ENCODE measurements at regions not wholly inside any gene's neighbourhood (a gene's known extent, or its start where the extent isn't known, plus 50 kb on each side); places are given as distances from the start of the nearest gene placed in this dataset.
"Not testable (repeated sequence)": the region's sequence is repeated elsewhere in the genome, so short reads cannot be mapped to it uniquely, and the experiment has no call there.

DNA sequence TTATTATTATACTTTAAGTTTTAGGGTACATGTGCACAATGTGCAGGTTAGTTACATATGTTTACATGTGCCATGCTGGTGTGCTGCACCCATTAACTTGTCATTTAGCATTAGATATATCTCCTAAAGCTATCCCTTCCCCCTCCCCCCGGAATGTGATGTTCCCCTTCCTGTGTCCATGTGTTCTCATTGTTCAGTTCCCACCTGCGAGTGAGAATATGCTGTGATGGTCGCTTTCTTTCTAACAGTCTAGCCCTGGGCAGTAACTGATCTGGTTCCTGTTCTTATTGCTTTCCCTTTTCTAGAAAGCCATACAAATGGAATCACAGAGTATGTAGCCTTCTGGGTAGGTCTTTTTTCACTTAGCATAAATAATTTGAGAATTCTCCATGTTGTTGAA is 311.1 kb upstream of the CNTNAP2 start:
- not testable (repeated sequence) for DNase-seq (ENCODE audit: low read depth in 4 of 4, low spot score in 1 of 4)

DNA sequence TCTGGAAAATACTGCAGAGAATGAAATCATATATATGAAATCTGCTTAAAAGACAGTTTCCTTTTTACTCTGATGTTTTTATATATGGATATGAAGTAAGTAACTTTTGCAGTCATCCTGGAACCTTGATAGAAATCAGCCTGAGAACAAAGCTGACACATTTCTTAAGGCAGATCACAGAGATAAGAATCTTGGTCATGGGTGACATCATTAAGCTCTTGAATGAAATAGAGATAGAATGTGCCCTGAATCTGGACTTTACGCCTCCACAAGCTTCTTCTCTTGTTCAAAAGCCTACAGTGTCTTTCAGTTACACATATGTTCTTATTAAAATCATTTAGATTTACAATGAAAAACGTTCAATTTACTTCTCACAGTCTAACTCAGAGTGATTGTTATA is 319.1 kb upstream of the CNTNAP2 start:
- no peak for DNase-seq (ENCODE audit: low read depth in 4 of 4, low spot score in 1 of 4)

DNA sequence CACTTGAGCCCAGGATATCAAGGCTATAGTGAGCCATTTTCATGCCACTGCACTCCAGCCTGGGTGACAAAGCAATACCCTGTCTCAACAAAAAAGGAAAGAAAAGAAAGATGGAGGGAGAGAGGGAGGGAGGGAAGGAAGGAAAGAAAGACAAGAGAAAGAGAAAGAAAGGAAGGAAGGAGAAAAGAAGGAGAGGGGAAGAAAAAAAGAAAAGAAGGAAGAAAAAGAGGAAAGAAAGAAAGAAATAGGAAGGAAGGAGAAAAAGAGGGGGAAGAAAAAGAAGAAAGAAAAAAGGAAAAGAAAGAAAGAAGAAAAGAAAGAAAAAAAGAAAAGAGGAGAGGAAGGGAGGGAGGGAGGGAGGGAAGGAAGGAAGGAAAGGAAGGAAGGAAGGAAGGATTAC is 321.5 kb upstream of the CNTNAP2 start:
- no peak for DNase-seq (ENCODE audit: low read depth in 4 of 4, low spot score in 1 of 4)

DNA sequence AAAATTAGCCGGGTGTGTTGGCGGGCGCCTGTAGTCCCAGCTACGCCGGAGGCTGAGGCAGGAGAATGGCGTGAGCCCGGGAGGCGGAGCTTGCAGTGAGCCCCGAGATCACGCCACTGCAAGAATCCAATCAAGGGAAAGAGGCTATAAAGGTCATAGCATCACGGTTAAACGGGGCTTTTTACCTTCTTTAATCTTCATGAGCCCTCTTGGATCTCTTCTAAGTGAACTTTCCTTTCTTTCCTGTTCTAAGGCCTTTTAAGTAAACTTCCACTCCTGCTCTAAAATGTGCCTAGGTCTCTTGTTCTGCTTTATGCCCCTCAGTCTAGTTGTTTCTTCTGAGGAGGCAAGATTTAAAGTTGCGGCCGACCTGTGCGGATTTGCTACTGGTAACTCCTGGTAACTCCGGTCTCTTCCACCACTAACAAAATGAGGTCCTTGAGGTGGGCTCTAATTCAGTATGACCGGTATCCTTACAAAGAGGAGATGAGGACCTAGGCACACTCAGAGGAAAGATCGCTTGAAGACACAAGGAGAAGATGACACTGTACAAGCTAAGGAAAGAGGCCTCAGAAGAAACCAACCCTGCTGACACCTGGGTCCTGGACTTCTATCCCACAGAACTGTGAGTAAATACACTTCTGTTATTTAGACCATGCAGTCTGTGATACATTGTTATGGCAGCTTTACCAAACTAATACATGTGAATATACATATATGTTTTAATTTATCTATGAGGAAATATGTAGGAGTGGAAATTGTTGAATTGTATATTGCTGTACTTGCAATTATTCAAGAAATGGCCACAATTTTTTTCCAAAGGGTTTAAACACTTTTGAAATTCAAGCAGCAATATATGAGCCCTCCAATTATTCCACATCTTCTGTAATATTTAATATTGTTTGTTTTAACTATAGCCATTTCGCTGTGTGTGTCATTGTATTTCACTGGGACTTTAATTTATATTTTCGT is 331.5 kb upstream of the CNTNAP2 start:
- DNase-seq (ENCODE audit: low read depth in 4 of 4, low spot score in 1 of 4): no peak

DNA sequence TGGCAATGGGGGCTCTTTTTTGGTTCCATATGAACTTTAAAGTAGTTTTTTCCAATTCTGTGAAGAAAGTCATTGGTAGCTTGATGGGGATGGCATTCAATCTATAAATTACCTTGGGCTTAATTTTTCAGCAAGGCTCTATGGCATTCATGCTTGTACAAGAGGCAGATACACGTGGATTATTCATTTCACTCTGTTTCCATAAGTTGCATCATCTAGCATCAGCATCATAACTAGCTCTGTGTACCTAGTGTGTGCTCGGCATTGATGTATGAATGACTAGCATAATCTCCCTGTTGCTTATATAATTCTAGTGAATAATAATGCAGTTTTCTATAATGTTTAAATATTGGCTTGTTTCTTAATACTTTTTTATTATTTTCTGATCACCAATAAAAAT is 335.2 kb upstream of the CNTNAP2 start:
- DNase-seq (ENCODE audit: low read depth in 4 of 4, low spot score in 1 of 4): not testable (repeated sequence)

DNA sequence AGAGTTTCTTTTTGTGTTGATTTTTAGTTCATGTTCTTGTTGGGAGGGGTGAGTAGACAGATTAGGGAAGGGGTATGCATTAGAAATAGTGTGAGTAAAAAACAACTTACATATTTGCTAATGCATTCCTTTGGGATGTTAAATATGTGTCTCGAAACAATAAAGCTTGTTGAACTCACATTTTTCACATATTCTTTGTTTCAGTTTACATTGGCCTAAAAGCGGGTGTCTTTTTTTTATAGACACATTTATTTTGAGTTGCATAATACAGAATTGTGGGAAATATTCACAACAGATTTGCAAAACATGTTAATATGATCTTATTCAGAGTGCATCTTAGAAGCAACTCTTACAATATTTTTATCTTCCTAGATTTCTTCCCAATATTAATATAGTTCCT is 337.5 kb upstream of the CNTNAP2 start:
- no peak for DNase-seq (ENCODE audit: low read depth in 4 of 4, low spot score in 1 of 4)

DNA sequence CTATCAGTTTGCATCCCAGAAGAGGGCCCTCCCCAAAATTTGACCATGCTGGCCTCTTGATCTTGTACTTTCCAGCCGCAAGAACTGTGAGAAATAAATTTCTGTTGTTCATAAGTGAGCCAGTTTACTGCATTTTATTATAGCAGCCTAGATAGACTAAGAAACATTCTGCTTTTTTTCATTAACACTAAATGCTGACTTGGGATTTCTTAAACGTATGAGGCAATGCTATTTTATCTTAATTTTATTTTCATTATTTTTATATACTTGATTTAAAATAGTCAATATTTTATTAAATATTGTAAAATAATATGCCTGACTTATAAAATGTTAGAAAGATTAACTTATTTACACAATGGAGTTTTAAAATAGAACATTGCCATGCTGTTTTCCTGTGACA is 341.8 kb upstream of the CNTNAP2 start:
- no peak for DNase-seq (ENCODE audit: low read depth in 4 of 4, low spot score in 1 of 4)

DNA sequence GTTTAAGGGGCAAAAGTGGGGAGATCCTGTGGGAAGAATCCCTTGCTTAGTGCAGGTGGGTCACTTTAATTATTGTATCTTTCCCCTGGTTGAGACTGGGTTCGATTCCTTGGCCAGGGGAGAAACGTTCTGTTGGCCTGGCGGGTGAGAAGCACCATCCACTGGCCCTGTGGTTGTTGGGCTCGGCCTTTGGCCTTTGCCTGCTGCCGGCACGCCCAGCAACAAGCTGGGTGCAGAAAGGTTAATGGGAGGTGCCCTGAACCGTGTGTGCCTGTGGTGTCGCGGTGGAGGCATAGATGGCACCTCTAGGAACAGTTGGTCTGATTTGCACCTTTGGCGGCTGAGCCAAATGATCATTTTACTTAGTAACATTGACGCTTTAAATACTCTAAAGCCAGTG is 363.6 kb upstream of the CNTNAP2 start:
- DNase-seq (ENCODE audit: low read depth in 4 of 4, low spot score in 1 of 4): no peak

DNA sequence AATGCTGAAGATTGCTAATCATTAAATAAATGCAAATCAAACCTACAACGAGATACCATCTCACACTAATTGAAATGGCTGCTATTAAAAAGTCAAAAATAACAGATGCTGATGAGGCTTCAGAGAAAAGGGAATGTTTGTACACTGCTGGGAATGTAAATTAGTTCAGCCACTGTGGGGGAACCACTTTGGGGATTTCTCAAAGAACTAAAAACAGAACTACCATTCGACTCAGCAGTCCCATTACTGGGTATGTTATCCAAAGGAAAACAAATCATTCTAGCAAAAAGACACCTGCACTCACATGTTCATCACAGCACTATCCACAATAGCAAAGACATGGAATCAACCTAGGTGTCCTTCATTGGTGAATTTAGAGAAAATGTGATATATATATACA is 379.0 kb upstream of the CNTNAP2 start:
- no peak for DNase-seq (ENCODE audit: low read depth in 4 of 4, low spot score in 1 of 4)

DNA sequence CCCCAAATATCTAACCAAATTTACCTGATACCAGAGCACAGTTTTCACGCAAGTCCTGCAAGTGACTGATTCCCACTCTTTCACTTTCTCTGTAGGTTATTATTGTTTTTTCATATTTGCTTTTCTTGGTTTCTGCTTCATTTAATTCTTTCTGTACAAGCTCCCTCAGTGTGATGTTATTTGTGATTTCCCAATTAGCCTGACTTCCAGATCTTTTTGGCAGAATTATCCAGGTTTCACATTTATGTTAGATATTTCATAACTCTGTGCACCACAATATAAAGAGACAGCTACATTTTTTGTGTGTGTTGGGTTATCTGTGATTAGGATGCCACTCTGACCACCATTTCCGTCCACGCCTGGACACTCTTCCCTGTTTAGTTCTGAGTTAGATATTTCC is 381.5 kb upstream of the CNTNAP2 start:
- DNase-seq (ENCODE audit: low read depth in 4 of 4, low spot score in 1 of 4): no peak

DNA sequence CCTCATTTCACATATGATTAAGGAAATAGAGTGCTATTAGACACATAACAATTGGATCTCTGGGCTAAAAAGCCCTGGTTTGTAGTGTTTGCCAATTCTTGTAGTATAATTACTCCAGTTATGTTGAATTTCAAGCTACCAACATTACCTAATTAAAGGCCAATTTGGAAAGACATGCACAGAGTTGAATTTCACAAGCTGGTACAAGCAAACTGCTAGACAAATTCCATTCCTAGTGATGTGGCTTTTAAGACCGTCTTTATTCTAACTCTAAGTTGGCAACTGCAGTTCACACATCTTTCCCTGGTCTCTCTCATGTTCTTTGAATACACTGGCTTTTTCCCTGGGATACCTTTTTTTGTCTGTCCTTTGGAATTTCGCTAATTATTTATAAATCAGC is 384.1 kb upstream of the CNTNAP2 start:
- DNase-seq (ENCODE audit: low read depth in 4 of 4, low spot score in 1 of 4): no peak

DNA sequence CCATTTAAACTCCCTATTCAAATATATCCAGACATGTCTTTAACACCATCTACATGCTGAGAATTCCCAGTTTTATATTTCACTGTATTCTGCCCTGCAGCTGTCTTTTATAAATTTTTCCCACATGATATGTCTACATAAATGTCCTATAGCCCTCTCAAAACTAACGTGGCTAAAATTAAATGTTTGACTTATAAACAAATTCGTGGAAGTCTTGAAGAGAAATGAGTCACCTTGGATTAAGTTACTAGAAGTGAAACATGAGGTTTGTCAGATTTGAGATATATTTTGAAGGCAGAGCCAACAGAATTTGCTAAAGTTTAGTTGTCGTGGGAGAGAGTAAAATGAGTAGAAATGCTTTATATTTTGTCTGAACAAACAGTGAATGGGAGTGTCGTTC is 386.9 kb upstream of the CNTNAP2 start:
- DNase-seq (ENCODE audit: low read depth in 4 of 4, low spot score in 1 of 4): no peak

DNA sequence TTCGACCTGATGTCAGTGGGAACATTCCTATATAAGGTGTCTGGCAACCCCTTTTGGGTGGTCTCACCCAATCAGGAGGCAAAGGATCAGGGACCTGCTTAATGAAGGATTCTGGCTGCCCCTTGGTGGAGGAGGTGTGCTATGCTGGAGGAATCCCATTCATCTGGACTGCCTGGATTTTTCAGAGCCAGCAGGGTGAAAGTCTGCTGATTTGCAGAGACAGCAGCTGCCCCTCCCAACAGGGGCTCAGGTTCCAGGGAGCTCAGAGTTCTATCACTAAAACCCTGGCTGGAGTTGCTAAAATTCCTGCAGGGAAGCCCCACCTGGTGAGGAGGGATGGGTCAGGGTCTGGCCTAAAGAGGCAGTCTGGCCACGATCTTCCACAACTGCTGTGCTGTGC is 398.5 kb upstream of the CNTNAP2 start:
- no peak for DNase-seq (ENCODE audit: low read depth in 4 of 4, low spot score in 1 of 4)

DNA sequence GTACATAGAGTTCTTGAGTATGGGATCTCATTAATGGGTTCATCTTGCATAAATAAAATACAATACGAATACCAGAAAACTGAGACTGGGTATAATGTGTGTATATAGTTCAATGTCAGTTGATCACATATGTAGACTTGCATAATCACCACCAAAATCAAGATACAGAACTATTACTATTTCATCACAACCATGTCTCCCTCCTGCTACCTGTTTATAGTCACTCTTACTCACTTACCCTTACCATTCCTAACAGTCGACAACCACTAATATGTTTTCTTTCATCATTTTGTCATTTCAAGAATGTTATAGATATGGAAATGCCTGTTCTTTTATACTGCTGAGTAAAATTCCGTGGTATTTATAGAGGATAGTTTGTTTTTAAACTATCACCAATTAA is 416.1 kb upstream of the CNTNAP2 start:
- DNase-seq (ENCODE audit: low read depth in 4 of 4, low spot score in 1 of 4): no peak

DNA sequence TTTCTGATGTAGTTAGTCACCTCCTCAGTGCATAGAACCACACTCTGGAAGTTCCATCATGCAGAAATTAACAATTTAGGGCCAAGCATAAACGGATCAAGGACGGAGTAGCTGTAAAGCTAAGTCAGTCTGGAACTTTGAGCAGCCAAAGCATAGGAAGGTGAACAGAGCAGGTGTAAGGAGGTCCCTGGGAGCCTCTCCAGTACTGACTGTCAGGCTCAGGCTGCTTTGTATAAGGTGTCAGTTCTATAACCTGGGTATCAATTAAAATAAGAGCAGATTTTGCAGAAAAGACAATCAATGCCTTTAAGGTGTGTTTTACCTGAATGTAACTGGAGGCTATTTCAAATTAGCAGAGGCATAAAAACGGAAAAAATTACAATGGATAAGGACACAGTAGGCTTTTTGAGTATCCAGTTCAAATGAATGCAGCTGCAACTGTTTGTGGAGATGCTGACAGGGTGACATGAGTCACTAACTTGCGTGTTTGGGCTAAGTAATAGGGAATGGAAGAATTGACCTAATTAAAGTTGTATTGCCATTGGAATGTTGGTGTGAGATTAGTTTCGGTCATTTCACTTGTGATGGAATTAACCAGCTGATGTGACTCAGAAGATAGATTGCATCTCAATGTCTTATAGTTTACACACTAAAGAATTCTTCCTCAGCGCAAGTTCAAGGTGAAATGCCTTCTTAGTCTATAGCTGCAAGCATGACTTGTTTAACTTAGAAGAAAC is 417.9 kb upstream of the CNTNAP2 start:
- no peak for DNase-seq (ENCODE audit: low read depth in 4 of 4, low spot score in 1 of 4)

DNA sequence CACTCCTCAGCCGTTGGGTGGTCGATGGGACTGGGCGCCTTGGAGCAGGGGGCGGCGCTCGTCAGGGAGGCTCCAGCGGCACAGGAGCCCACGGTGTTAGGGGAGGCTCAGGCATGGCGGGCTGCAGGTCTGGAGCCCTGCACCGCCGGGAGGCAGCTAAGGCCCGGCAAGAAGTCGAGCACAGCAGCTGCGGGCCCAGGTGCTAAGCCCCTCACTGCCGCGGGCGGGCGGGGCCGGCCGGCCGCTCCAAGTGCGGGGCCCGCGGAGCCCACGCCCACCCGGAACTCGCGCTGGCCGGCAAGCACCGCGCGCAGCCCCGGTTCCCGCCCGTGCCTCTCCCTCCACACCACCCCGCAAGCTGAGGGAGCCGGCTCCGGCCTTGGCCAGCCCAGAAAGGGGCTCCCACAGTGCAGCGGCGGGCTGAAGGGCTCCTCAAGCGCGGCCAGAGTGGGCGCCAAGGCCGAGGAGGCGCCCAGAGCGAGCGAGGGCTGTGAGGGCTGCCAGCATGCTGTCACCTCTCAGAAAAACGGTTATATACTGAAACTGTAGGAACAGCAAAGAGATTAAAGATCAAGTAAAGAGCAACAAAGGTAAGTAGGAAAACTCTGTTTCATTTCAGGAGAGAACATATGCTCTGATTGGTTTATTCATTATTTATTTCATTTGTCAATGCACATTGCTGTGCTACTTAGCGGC is 419.0 kb upstream of the CNTNAP2 start:
- not testable (repeated sequence) for DNase-seq (ENCODE audit: low read depth in 4 of 4, low spot score in 1 of 4)

DNA sequence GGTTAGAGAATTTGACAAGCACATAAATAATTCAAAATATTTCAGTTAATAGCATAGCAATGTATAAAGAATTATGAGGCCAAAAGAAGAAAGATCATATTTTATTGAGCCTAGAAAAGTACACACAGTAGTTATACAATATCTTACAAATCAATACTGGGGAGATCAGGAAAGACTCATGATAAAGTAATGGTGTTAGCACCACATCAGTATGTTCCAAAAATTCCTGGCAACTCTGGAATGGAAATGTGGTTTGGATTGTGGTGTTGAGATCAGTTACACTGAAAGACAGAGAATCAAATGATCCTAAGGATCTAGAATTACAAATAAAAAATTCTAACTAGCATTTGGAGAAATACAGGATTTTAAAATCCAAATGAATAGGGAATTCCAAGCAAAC is 420.5 kb upstream of the CNTNAP2 start:
- no peak for DNase-seq (ENCODE audit: low read depth in 4 of 4, low spot score in 1 of 4)

DNA sequence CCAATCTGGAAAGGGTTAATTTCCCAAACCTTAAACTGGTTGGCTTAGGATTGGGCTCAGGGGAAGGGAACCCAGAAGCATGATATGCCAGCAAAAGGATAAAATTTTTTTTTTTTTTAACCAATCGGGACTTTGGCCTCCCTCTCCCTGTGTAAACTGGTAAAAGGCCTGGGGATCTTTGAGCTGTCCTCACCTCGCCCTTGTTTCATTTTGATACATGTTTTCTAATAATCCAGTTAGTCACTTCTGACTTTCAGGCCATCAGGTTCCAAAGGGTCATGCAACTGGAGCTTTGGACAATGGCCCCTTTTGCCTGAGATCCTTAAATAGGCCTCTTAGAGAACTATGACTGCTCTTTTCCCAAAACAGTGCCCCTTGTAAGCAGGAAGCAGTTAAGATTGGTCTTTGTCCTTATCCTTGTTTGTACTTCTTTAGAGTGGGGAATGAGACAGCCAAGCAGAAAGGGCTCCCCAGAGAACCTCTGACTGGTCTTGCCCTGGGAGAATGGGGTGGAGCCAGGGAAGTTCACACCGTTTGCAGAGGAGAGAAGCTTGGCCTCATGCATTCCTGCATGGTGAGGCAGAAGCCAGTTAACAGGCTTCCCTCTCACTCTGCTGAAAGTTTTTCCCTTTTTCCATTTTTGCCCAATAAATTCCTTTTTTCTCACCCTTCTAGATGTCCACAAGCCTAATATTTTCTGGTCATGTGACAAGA is 424.2 kb upstream of the CNTNAP2 start:
- no peak for DNase-seq (ENCODE audit: low read depth in 4 of 4, low spot score in 1 of 4)

DNA sequence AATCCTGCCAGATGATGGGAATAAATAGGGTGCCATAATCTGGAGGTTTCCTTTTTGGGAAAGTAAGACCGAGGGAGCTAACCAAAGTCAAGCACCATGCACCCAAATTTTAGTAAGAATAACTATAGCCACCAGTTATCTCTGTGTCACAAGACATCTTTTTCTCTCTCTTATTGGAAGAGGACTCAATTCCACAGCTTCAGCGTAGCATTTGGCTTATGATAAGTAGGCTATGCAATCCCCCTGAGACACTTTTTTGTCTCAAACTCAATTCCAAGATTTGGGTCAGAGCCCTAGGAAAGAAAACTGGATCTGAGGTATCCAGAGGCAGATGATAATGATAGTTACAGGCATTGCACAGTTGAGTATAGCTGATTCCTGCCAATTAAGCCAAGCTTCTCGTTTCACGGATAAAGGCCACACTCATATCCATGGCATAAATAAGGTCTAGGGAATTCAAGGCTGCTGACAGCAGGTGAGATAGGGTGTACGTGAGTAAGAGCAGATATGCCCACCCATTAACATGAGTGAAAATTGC is 425.2 kb upstream of the CNTNAP2 start:
- DNase-seq (ENCODE audit: low read depth in 4 of 4, low spot score in 1 of 4): no peak

DNA sequence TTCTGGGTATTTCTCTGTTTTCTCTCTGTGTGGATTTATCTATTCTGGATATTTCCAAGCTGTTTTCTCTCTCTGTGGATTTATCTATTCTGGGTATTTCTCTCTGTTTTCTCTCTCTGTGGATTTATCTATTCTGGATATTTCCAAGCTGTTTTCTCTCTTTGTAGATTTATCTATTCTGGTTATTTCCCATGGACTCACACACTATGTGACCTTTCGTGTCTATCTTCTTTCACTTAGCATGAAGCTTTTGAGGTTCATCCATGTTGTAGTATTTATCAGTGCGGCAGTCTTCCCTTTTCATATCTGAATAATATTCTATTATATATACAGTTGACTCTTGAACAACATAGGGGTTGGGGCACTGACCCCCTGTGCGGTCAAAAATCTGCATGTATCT is 435.0 kb upstream of the CNTNAP2 start:
- no peak for DNase-seq (ENCODE audit: low read depth in 4 of 4, low spot score in 1 of 4)

DNA sequence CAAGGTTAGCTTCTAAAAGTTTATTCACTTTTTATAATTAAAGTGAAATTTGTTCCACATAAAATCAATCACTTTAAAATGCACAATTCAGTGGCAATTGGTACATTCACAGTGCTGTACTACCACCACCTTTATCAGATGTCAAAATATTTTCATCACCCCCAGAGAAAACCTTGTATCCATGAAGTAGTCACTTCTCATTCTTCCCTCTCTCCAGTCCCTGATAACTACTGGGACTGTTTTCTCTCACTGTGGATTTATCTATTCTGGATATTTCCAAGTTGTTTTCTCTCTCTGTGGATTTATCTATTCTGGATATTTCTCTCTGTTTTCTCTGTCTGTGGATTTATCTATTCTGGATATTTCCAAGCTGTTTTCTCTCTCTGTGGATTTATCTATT is 435.4 kb upstream of the CNTNAP2 start:
- no peak for DNase-seq (ENCODE audit: low read depth in 4 of 4, low spot score in 1 of 4)
